ENCODE measurements at regions not wholly inside any gene's neighbourhood (a gene's known extent, or its start where the extent isn't known, plus 50 kb on each side); places are given as distances from the start of the nearest gene placed in this dataset.
"Not testable (repeated sequence)": the region's sequence is repeated elsewhere in the genome, so short reads cannot be mapped to it uniquely, and the experiment has no call there.

DNA sequence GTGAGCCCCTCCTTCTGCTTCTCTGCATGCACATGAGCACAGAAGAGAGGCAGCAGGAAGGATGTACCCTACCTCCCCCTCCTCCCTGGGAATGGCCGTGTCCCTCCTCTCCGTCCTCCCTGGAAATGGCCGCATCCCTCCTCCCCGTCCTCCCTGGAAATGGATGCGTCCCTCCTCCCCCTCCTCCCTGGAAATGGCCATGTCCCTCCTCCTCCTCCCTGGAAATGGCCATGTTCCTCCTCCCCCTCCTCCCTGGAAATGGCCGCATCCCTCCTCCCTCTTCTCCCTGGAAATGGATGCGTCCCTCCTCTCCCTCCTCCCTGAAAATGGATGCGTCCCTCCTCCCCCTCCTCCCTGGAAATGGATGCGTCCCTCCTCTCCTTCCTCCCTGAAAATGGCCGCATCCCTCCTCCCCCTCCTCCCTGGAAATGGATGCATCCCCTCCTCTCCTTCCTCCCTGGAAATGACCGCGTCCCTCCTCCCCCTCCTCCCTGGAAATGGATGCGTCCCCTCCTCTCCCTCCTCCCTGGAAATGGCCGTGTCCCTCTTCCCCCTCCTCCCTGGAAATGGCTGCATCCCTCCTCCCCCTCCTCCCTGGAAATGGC is 428.6 kb downstream of the AACS start:
- DNase-seq (ENCODE audit: low read depth in 2 of 2), result no peak

DNA sequence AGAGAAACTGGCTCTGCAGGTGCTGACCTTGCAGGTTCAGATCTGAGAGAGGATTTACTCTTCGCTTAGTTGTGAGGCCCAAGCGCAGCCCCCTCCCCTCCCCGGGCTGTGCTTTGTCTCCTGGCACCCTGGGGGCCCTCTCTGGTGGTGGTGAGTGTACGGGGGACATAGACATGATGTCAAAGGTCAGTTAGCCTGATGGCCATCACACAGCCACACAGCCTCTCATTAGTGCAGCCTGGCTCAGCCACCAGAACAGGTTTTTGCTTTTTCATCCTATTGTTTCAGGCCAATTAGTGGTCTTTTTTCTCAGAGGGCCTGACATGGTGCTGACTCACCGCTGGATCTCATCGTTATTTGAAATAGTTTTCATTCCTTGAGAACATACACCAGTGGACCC is 437.9 kb downstream of the AACS start:
- DNase-seq (ENCODE audit: low read depth in 2 of 2), result no peak

DNA sequence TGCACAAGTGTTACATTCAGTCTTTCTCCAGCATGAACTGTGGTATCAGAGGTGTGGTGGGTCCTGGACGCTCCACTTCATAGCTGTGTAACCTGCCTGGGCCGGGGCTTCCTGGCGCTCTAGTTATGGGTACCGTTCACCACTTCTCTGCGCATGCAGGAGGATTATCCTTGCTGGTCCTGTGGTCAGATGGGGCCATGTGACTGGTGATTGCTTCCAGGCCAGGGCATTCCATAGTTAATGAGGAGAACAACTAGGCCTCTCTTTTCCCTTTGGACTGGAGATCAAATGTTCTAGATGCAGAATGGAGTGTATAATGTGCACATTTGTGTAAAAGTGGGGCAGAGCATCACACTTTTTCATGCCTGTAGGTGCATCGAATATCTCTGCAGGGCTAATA is 444.0 kb downstream of the AACS start:
- DNase-seq (ENCODE audit: low read depth in 2 of 2), result no peak

DNA sequence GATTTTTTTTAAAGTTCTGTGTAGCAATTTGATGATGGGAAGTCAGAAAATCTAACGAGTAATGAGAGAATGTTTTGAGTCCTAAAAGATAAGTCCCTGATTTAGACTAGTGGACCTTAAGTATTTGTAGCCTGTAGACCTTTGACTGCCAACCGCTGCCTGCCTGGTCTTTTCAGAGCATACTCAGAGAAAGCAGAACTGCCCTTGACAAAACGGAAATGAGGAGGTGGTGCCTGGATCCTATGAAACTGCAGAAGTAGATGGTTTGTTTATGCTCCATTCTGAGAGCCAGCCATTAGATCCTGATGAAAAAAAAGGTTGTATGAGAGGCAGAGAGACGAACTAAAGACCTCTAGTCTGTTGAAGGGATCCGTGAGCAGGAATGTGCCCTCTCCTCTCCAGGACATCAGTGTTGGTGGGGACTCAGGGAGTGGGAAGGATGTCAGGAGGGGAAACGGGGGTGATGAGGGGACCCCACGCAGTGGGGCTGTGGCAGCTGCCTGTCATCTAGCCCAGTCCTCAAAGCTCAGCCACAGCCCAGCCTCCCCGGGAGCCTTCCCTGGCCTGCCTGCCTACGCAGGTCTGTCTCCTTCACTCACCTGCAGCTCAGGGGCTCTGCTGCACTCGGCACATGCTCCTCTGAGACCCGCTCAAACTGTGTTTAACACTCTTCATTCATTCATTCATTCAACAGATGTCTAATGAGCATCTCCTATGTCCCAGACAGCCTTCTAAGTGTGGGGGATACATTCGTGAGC is 447.5 kb downstream of the AACS start:
- DNase-seq (ENCODE audit: low read depth in 2 of 2), result no peak

DNA sequence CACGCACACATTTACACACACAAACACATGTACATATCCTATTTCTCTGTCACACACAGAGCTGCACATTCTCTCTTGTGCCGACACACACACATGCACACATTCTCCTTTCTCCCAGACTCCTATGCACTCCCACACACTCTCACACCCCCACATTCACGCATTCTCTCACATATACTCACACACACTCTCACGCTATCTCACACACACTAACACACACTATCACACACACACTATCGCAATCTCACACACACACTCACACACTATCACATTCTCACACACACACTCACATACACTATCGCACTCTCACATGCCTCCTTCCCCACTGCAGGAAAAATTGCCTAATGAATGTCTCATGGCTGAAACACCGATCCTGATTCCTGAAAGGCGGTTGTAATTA is 450.7 kb downstream of the AACS start:
- no peak for DNase-seq (ENCODE audit: low read depth in 2 of 2)

DNA sequence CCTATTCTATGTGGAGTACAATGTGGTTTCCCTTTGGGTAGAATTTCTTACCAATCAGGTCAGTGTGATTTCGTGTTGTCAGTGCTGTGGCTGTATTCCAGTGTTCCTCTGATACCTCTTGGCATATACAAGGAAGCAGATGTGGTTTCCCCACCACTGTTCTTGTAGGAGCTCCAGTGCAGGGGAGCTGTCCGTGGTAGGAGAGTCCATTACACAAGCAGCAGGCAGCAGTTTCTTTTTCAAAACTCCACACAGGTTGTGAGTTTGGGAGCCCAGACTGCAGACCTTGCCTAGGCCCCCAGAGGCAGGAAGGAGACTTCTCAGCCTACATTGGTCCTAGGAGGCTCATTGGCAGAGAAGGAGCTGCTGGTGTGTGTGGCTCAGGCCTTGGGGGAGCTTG is 452.8 kb downstream of the AACS start:
- no peak for DNase-seq (ENCODE audit: low read depth in 2 of 2)

DNA sequence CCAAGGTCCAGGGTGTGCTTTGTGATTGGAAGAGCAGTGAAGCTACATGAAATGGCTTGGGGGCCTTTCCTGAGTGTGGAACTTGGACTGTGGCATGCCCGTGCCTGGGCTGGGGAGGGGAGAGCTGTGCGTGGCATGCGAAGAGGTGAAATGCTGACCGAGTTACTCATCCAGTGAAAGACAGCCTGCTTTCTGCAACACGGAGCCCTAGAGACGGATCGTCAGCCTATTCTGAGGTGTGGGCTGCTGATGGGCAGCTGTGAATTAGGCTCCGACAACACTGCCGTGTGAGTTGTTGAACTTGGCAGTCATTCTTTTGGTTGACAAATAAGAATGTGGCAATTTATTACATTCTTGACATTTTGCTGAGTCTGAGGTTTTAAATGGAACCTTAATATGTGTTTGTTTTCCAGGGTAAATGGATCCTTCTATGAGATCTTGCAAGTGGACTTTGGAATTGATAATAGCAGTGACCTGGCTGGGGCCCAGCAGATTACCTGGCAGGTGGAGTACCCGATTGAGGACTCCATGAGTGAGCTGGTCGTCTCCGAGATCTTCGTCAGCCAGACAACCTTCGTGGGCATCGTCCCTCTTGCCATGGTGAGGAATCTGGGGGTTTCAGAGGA is 453.9 kb downstream of the AACS start:
- DNase-seq (ENCODE audit: low read depth in 2 of 2), result no peak

DNA sequence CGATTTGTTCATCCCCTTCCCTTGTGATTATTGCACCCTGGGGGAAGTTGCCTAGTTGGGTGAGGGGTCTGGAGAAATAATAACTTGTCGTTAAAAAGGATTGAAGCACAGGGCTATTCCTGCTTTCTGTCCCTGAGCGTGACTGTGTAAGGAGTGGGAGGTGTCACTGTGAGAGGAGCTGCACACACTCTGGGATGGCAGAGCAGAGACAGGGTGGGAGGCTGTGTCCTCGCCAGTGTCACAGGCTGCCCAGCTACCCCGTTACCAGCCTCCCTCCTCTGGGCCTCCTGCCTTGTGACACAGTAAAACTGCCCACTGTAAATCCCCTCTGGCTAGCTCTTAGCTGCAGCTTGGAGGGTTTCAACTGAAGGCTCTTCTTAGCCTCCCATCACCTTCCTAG is 460.6 kb downstream of the AACS start:
- DNase-seq (ENCODE audit: low read depth in 2 of 2), result no peak

DNA sequence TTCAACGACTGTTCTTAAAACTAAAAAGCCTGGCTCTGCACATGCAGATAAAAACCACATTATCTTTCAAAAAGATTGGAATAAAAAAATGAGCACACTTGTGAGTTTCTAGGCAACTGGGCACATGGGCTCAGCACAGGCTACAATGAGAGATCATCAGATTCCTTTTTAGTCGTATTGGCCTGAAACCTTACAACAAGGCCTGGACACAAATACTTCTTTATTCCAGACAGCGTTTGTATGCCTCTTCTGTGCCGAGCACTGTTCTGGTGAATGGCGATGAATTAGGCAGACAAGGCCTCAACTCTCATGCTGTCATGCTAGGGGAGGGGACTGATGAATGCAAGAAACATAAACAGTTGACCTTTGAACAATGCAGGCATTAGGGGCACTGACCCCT is 463.0 kb downstream of the AACS start:
- no peak for DNase-seq (ENCODE audit: low read depth in 2 of 2)

DNA sequence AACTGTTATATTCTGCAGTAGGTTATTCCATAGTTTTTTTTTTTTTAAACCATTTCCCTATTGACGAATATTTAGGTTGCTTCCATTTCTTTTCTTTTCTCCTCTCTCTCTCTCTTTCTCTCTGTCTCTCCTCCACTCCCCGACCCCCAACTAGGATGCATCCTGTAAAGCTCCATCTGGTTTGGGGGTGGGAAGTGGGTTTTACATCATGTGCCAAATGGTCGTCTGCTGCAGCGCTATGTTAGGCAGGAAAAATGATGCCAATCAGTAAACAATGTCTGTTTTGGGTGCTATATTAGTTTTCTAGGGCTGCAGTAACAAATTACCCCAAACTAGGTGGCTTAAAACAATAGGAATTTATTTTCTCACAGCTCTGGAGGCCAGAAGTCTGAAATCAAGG is 465.0 kb downstream of the AACS start:
- no peak for DNase-seq (ENCODE audit: low read depth in 2 of 2)

DNA sequence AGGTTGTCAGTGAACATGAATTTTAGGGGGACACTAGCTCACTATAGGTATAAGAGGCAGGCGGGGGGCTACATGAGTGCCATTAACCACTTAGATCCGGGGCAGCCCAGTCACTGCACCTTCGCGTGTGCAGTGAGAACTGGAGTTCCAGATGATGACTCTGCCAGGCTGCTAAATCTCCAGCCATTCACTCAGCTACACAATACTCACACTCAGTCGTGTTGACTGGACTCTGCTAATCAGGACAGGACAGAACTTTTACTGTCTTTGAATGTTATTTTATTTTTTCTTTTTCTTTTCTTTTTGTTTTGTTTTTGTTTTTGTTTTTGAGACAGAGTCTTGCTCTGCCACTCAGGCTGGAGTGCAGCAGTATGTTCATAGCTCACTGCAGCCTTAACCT is 465.6 kb downstream of the AACS start:
- no peak for DNase-seq (ENCODE audit: low read depth in 2 of 2)

DNA sequence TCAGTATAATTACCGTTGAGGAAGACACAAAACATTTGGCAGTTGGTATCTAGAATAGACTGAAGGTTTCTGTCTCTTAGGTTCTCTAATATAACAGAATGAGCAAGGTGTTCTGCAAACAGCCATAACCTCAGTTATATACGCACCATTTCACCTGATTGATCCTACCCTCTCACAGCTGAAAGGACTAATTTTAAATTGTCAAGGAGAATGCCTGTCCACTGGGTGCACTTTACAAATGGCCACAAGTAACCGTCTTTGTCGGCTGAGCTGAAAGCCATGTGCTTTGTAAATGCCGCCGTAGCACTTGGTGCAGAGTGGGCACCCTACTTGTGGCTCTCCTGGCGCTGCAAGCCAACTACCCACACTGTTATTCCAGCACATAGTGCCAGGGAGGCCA is 466.3 kb downstream of the AACS start:
- no peak for DNase-seq (ENCODE audit: low read depth in 2 of 2)

DNA sequence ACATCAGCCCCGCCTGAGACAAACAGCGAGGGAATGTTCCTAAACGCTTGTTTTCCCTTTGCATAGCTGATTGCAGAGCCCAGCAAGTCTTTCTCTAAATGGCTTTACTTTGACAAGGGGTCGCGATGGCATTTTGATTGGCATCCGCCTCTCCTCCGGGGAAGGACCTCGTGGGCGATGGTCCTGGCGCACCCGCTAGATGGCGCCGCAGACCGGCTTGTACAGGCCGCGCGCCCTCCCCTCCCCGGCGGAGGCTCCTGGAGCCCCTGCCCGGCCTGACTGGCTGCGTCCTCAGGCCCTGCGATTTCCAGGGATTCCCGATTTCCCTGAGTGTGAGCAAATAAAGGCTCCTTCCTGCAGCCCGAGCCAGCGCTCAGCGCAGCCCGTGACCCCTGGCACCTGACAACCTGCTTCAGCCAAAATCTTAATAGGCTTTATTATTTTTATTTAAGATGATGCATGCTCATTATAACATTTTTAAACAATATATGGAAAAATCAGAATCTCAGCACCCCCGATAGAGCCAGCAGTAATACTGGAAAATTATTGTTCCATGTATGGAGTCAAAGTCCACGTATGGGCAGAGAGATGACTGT is 468.3 kb downstream of the AACS start:
- peak; percentile 6 to 13 for DNase-seq (ENCODE audit: low read depth in 2 of 2)

DNA sequence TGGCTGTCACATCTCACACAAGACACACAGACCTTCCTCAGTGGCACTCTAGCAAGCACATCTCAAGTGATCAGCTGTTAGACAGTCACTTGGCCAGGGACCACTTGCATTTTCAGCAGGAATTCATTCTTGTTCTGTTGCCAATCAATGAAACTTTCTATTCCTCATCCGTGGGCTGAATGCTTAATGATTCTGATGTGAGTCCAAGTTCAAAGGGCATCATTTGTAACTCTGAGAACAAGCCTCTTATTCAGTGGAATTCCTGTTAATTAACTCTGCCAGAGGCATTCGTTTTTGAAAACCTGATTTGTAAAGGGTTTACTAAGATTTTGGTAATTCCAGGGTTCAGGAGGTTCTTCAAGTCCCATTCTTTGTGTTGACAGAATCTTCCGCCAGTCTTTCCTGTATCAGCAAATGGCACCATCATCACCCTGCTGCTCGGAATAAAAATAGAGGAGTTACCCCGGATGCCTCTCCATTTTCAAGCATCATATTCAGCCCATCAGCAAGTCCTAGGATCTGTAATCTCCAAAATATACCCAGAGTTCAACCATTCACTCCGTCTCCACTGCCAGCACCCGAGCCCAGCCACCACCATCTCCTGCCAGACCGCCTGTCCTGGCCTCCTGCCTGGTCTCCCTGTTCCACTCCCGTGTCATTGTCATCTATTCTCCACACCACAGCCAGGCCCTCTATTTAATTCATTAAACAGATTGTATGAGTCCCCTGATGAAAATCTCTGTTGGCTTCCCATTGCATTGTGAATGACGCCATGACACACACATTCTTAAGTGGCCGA is 473.4 kb downstream of the AACS start:
- no peak for DNase-seq (ENCODE audit: low read depth in 2 of 2)

DNA sequence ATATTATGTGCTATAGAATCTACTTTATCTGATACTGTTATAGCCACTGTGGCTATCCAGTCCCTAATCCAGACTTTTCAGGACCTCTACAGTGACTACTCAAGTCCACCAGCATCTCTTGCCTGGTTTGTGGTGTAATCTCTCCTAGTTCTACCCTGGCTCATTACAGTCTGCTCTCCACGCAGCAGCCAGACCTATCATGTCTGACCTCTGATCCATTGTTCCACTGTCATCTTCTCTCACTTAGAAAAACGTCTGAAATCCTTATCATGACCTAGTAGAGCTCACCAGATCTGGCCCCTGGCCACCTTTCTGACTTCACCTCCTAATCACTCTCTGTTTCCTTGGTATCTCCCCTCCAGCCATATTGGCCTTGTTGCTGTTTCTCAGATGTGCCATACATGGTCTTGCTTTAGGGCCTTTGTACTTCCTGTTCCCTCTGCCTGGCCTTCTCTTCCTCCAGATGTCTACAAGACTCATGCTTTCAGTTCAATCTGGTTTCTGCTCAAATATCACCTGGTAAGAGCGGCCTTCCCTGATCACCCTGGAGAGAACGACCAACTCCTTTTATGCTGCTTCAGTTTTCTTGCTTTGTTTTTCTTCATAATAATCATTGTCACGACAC is 475.5 kb downstream of the AACS start:
- no peak for DNase-seq (ENCODE audit: low read depth in 2 of 2)

DNA sequence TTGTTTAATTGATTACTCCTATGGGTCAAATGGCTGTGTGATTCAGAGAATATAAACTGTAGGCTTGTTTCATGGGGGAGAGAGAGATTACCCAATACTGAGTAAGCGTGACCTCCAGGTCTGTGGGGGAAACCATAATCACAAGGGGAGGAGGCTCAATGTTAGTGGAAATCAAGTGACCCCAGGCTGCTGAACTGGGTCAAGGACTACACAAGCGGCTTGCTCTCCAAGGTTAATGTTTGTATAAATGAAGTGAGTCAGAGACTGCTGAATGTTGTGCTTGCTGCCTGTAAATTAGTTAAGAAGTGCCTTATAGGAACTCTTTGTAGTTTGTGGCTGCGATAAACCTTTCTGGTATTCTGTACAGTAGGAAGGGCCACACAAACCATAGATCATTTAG is 479.7 kb downstream of the AACS start:
- DNase-seq (ENCODE audit: low read depth in 2 of 2), result no peak

DNA sequence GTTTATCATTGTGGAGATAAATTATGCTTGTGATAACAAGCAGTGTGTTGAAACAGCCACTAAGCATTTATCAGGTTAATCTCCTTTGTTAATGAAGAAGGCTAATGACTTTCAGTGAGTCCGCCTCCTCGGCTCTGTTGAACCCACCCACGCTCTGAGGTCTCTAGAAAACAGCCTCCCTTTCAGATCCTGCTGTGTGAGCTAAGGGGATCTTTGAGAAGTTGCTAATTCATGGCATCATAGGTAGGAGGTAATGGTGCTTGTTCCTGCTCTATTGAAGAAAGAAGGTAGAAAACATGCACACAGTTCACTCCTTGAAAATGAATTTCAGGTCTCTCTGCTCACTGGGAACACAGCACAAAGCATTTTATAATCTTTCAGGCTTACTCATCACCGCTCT is 483.9 kb downstream of the AACS start:
- no peak for DNase-seq (ENCODE audit: low read depth in 2 of 2)

DNA sequence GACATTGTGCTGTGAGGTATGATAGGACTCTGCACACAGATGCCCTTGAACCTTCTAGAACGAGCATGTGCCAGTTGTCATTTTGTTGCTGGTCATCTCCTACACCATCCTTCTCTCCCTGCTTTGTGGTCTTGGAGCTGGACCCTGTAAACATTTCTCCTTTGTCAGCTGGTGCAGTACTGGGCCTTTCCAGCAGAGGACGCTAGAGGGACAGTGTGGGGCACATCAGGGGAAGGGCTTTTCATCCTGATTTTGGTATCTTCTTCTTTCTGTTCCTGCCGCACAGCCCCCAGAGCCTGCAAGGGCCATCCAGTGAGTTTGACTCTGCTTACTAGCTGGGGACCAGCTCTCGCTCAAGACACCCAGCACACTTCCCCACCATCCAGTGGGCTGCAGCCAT is 484.6 kb downstream of the AACS start:
- DNase-seq (ENCODE audit: low read depth in 2 of 2), result no peak

DNA sequence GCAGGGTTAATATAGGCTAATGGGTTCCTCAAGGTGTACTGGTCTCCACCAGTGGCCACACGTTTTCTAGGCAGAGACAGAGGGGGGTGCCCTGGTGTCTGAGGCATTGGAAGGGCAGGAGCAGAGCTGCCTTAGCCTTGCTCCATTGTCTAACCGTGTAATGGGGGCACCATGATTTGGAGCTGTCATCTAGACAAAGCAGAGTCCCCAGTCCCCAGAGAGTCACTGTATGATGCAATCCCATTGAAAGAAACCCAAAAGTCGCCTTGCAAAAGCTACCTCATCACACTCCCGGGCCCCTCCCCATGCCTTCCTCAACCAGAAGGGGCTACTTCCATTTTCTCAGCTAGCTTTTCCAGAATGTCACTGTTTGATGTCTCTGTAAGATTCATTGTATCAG is 487.1 kb downstream of the AACS start:
- DNase-seq (ENCODE audit: low read depth in 2 of 2), result no peak

DNA sequence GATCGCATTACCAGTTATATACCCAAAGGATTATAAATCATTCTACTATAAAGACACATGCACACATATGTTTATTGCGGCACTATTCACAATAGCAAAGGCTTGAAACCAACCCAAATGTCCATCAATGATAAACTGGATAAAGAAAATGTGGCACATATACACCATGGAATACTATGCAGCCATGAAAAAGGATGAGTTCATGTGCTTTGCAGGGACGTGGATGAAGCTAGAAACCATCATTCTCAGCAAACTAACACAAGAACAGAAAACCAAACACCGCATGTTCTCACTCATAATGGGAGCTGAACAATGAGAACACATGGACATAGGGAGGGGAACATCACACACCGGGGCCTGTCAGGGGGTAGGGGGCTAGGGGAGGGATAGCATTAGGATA is 495.8 kb downstream of the AACS start:
- DNase-seq (ENCODE audit: low read depth in 2 of 2), result not testable (repeated sequence)

DNA sequence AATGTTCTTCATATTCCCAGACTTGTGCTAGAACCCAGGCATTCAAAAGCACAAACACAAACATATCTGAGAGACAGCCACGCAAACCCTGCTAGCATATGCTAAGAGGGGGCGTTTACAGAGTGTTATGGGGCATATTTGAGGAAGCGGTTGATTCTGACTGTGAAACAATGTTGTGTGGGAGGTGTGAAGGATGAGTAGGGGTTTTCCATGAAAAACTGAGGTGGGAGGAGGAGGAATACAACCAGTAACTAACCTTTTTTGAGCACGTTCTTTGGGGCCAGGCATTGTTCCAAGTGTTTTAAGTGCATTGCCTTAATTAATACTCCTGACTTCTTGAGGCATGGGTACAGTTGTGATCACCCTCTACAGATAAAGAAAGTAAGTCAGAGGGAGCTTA is 499.5 kb downstream of the AACS start:
- DNase-seq (ENCODE audit: low read depth in 2 of 2), result no peak

DNA sequence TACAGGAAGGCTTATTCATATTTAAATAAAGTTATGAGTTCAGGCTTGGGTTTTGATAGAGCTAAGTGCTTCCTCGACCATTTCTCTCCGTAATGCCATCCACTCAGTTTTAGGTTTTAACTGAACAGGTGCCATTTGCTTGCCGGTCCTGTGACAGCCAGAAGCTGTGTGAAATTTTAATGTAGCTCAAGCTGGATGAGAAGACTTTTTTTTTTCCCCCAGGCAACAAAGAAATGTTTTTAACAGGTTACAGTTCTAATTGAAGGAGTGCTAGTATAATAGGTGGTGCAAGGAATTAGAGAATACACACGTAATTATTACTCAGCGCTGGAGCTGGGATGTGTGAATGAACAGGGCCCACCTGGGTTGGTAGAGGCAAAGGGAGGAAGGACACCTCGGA is 502.3 kb downstream of the AACS start:
- DNase-seq (ENCODE audit: low read depth in 2 of 2), result no peak
